ENCODE measurements at regions not wholly inside any gene's neighbourhood (a gene's known extent, or its start where the extent isn't known, plus 50 kb on each side); places are given as distances from the start of the nearest gene placed in this dataset.

DNA sequence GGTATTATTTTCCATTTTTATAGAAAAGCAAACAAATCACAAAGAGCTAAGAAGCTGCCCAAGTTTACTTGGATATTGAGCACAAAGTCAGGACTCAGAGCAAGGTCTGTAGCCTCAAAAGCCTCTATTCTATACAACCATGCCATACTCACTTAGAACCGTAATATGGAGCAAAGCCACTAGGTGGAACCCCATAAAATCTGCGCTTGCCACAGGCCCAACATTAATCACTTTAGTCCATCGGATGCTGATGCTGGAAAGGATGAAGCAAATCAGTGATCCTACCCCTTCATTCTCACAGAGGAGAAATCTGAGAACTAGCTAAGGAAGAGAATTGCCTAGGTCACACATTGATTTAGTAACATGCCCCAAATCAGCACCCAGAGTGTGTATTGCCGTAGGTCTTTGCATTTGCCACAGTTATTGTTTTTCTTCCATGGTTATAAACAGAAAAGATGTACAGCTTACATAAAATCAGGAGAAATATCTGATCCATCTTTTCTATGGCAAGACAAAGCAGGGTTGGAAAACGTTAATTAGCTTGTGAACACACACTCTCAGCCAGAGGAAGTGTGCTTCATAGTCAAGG lies 56.7 kb upstream of the RAB38 start:
- peak; percentile 74 for DNase-seq (ENCODE audit: low spot score)

DNA sequence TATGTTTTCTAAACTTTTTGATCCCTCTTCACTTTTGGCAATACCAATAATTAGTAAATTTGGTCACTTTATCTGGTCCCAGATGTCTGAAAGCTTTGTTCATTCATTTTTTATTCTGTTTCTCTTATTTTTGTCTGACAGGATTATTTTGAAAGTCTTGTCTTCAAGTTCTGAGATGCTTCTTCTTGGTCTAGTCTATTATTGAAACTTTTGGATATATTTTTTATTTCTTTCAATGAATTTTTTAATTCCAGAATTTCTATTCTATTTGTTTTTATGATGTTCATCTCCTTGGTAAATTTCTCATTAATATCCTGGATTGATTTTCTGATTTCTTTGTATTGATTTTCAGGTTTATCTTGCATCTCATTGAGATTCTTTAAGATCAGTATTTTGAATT lies 54.1 kb upstream of the RAB38 start:
- no peak for DNase-seq (ENCODE audit: low spot score)

All from HT-29 (cell line).